GM18517 (cell line): ENCODE measurements at regions not wholly inside any gene's neighbourhood (a gene's known extent, or its start where the extent isn't known, plus 50 kb on each side); places are given as distances from the start of the nearest gene placed in this dataset.
"Not testable (repeated sequence)": the region's sequence is repeated elsewhere in the genome, so short reads cannot be mapped to it uniquely, and the experiment has no call there.

Experiments
- ATAC-seq: cut with Tn5 transposase; IDR thresholded peaks from one replicate; pipeline ENCODE4 v1.9.1; 2021; ENCODE audit warnings: mild to moderate bottlenecking, moderate library complexity; ENCODE audit not compliant: unreplicated experiment

- ATAC-seq, result no peak
Observed at GRCh38 chr3:160094562-160094961, 105.9 kb downstream of the IL12A start.

- ATAC-seq, result no peak
Observed at GRCh38 chr3:160097478-160097877, 108.8 kb downstream of the IL12A start.

GRCh38 chr3:160098261-160098908, 109.8 kb downstream of the IL12A start:
- ATAC-seq, result no peak

- ATAC-seq, result no peak
Observed at GRCh38 chr3:160098926-160099626, 110.4 kb downstream of the IL12A start.

GRCh38 chr3:160099834-160100233, 111.2 kb downstream of the IL12A start:
- no peak for ATAC-seq

DNA sequence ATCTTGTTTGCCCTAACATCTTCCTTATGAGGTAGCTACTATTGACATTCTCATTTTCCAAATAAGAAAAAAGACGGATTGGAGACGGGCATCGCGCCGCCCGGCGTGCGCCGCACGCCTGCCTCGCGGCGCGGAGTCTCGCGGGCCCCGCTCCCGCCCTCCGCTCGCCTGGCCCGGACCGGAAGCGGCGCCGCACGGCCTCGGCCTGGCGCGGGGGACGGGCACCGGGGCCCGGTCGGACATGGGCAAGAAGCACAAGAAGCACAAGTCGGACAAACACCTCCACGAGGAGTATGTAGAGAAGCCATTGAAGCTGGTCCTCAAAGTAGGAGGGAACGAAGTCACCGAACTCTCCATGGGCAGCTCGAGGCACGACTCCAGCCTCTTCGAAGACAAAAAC, 112.0 kb downstream of the IL12A start:
- ATAC-seq, result no peak

- not testable (repeated sequence) for ATAC-seq
Observed at GRCh38 chr3:160102001-160102400, 113.4 kb downstream of the IL12A start.

GRCh38 chr3:160103397-160103796, 114.8 kb downstream of the IL12A start:
- no peak for ATAC-seq

GRCh38 chr3:160105907-160106584, 117.4 kb downstream of the IL12A start:
- no peak for ATAC-seq

GRCh38 chr3:160106905-160107861, 118.0 kb upstream of the C3orf80 start:
- ATAC-seq, result no peak

DNA sequence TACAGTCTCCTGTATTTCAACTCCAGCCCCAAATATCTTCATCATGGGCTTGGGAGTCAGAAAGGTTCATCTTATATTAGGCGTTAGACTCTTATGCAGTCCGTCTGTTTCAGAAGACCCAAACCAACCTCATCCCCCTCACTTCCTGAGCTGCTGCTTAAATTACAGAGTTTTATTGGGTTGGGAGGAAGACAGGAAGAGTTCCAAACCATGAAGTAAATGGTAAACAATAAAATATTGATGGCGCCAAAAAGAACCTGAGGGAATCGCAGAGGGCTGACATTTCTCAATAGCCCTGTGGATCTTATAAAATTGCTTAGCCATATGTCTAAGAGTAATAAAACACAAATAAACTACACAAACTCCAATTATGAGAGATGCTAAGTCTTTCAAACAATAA, 116.9 kb upstream of the C3orf80 start:
- ATAC-seq, result no peak

DNA sequence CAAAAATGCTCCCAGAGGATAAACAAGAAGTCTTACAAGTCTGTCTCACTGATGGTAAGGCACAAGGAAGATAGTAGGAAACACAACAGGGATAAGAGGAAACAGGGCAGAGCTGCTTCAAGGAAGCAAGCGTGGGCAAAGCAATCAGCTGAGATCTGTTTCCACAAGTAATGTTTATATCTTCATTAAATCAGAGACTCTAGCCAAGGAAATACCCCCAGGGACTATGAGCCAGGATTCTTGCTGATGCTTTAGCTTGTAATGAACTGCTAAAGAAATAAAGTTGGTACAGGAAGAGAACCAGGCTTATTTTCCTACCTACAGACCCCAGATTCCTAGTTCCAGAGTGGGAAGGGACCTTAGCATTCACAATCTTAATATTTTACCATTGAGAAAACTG, 112.7 kb upstream of the C3orf80 start:
- ATAC-seq, result no peak

DNA sequence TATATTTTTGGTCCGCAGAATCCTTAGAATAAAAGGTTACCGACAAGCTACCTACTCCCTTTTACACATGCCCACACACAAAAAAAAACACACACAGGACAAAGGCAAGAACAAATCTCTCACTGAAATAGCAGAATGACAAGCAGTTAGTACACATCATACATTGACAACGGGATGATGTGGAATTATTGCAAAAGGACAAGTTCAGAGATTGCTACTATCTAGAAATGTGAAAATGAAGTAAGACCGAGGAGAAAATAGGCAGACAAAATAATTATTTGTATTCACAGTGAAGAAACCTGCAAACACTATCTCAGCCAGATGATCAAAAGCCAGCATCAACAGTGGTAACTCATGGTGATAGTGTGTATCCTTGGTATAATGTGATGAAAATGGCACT, 112.2 kb upstream of the C3orf80 start:
- no peak for ATAC-seq

DNA sequence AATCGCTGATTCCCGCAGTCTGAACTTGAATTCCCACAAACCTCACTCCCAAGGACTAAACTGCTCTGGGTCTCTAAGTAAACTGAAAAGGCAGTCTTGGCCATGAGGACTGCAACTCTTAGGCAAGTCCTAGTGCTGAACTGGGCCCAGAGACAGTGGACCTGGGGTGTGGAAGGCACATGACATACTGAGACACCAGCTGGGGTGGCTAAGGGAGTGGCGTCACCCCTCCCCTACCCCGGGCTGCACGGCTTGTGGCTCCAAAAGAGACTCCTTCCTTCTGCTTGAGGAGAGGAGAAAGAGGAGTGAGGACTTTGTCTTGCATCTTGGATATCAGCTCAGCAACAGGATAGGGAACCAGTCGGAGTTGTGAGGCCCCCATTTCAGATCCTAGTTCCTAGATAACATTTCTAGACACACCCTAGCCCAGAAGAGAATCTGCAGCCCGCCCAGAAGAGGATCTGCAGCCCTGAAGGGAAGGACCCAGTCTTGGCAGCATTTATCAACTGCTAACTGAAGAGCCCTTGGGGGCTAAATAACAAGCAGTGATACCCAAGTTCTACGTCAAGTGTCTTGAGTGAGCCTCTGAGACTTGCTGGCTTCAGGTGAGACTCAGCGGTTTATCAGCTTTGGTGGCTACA, 110.7 kb upstream of the C3orf80 start:
- no peak for ATAC-seq

GRCh38 chr3:160115387-160115786, 109.8 kb upstream of the C3orf80 start:
- no peak for ATAC-seq

- no peak for ATAC-seq
Observed at GRCh38 chr3:160124224-160124623, 101.0 kb upstream of the C3orf80 start.

GRCh38 chr3:160125258-160125657, 100.0 kb upstream of the C3orf80 start:
- no peak for ATAC-seq

DNA sequence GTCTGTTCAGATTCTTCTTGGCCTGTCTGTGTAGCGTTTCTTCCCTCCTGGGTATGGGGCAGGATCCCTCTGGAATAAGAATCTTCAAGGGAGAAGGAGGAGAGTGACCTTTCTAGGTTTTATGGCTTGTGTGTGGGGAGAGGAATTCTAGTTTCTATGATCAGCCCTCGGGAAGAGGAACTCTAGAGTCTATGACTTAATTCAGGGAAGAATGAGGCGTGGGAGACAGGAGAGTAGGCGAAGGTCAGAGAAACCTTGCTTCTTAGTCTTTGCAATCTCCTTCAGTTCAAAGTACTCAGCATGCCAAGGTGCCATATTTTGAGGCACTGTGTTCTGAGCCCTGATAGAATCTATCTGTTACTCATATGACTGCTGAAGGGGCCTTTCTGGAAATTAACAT, 99.2 kb upstream of the C3orf80 start:
- ATAC-seq, result no peak

GRCh38 chr3:160126761-160127160, 98.5 kb upstream of the C3orf80 start:
- no peak for ATAC-seq

GRCh38 chr3:160127308-160127707, 97.9 kb upstream of the C3orf80 start:
- ATAC-seq, result no peak

- no peak for ATAC-seq
Observed at GRCh38 chr3:160128056-160128455, 97.2 kb upstream of the C3orf80 start.
